ENCODE measurements at regions not wholly inside any gene's neighbourhood (a gene's known extent, or its start where the extent isn't known, plus 50 kb on each side); places are given as distances from the start of the nearest gene placed in this dataset.

DNA sequence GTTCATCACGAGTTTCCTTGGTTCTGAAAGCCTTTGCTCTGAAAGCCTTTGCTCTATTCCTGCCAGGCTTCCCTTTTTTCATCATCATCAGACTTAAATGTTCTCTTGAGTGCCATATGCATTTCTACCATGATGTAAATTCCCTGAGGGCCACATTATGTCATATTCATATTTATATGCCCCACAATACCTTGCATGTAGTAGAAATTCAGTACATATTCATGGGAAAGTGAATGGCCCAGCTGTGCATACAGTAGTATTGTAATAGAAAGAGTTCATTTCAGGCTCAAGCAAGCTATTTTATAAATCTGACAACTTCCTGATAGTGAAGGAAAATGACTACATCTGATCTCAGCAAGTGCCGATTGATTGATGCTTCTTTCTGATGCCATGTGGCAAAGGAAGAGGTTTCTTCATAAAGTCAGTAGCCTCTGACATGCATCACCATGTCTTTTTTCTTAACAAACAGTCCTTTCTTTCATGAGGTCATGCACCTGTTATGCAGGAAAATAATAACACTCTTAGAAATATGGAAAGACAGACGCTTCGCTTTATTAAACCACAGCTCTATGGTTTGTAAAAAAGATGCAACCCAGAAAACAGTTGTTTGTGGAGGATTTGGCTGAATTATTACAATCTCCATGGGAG lies 308.7 kb downstream of the SAMD5 start:
- Mint-ChIP-seq H3K27ac (no peak overlapping the region), H3K36me3 (ENCODE audit: low read depth) (no peaks in the 10 kb centered on the region), H3K9me3 (no peaks in the 10 kb centered on the region), H3K27me3 (peaks cover 4% of the 10 kb centered on the region), H3K4me3 (no peak overlapping the region), H3K4me1 (no peaks in the 10 kb centered on the region)
- no peak for ATAC-seq (replicated peaks)

DNA sequence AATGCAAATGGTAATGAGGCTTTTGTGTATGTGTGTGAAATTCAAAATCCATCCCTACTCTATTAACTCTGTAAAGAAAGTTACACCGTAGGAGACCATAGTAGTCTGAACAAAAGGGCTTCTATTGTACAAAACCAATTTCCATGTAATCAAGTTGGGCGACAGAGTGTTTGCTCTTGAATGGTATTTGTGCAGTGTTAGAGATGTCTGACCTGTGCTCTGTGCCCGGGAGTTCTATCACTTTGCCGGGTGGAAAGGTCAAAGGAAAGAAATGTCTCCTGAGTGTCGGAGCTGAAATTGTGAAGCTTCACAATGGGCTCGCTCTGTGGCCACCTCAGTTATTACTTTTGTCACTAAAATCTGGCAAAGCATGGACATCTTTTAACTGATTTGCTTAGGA lies 312.0 kb downstream of the SAMD5 start:
- H3K4me1 Mint-ChIP-seq = no peaks in the 10 kb centered on the region
- no peak overlapping the region for H3K4me3 Mint-ChIP-seq
- no peaks in the 10 kb centered on the region for H3K9me3 Mint-ChIP-seq
- H3K27me3 Mint-ChIP-seq = no peaks in the 10 kb centered on the region
- no peak overlapping the region for H3K27ac Mint-ChIP-seq
- ATAC-seq (replicated peaks) = no peak
- no peaks in the 10 kb centered on the region for H3K36me3 Mint-ChIP-seq (ENCODE audit: low read depth)

GRCh38 chr6:147821295-147821897 lies 312.9 kb downstream of the SAMD5 start:
- Mint-ChIP-seq H3K27me3 (no peaks in the 10 kb centered on the region), H3K27ac (no peak overlapping the region), H3K9me3 (no peaks in the 10 kb centered on the region), H3K4me1 (no peaks in the 10 kb centered on the region), H3K4me3 (no peak overlapping the region), H3K36me3 (ENCODE audit: low read depth) (no peaks in the 10 kb centered on the region)
- no peak for ATAC-seq (replicated peaks)

- H3K9me3 Mint-ChIP-seq = no peaks in the 10 kb centered on the region
- ATAC-seq (replicated peaks) = no peak
- no peaks in the 10 kb centered on the region for H3K36me3 Mint-ChIP-seq (ENCODE audit: low read depth)
- no peaks in the 10 kb centered on the region for H3K27me3 Mint-ChIP-seq
- no peak overlapping the region for H3K4me3 Mint-ChIP-seq
- no peaks in the 10 kb centered on the region for H3K4me1 Mint-ChIP-seq
- H3K27ac Mint-ChIP-seq = no peak overlapping the region
These were observed 315.4 kb downstream of the SAMD5 start for GRCh38 chr6:147823936-147824335.

DNA sequence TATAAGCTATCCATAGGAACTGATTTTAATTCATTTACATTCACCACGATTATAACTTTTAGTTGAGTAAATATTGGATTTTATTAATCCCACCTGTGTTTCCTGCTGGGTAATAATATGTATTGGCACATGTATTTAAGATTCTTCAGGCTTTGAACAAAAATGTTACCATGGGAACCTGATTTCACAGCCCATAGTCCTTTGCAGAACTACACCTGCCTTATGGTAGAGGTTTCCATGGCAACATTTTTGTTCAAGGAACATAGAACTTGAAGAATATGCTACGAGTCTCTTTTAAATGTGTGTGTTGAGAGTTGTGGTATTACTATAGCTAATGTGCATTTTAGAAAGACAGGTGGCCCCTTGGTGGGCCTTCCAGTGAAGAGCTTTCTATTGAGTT lies 317.4 kb downstream of the SAMD5 start:
- ATAC-seq (replicated peaks) = no peak
- Mint-ChIP-seq H3K4me1 (no peaks in the 10 kb centered on the region), H3K27ac (no peak overlapping the region), H3K36me3 (ENCODE audit: low read depth) (no peaks in the 10 kb centered on the region), H3K9me3 (no peaks in the 10 kb centered on the region), H3K4me3 (no peak overlapping the region), H3K27me3 (no peaks in the 10 kb centered on the region)

GRCh38 chr6:147826698-147827097 lies 318.2 kb downstream of the SAMD5 start:
- no peak overlapping the region for H3K4me3 Mint-ChIP-seq
- no peaks in the 10 kb centered on the region for H3K9me3 Mint-ChIP-seq
- no peak for ATAC-seq (replicated peaks)
- no peaks in the 10 kb centered on the region for H3K4me1 Mint-ChIP-seq
- H3K36me3 Mint-ChIP-seq (ENCODE audit: low read depth) = no peaks in the 10 kb centered on the region
- no peaks in the 10 kb centered on the region for H3K27me3 Mint-ChIP-seq
- no peak overlapping the region for H3K27ac Mint-ChIP-seq

GRCh38 chr6:147829418-147829817 lies 320.9 kb downstream of the SAMD5 start:
- H3K9me3 Mint-ChIP-seq = no peaks in the 10 kb centered on the region
- H3K4me1 Mint-ChIP-seq = no peaks in the 10 kb centered on the region
- no peaks in the 10 kb centered on the region for H3K36me3 Mint-ChIP-seq (ENCODE audit: low read depth)
- H3K27me3 Mint-ChIP-seq = no peaks in the 10 kb centered on the region
- H3K27ac Mint-ChIP-seq = no peak overlapping the region
- H3K4me3 Mint-ChIP-seq = no peak overlapping the region
- no peak for ATAC-seq (replicated peaks)

DNA sequence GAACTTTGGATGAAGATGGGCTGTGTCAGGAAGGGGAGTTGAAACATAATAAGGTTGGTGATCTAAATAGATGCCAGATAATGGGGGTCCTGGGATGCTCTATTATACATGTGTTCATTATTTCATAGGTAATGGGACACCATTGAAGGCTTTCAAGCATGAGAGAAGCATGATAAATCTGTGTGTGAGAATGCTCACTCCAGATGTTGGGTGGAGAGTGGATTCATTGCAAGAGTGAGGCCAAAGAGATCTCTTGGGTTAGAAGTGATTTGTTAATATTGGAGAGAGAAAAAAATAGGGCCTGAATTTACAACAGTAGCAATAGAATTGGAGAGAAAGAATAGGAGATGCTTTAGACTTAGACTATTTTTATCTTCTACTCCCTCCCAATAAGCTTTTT lies 321.3 kb downstream of the SAMD5 start:
- no peak for ATAC-seq (replicated peaks)
- H3K36me3 Mint-ChIP-seq (ENCODE audit: low read depth) = no peaks in the 10 kb centered on the region
- H3K27me3 Mint-ChIP-seq = no peaks in the 10 kb centered on the region

GRCh38 chr6:147831356-147831755 lies 322.9 kb downstream of the SAMD5 start:
- no peak overlapping the region for H3K4me3 Mint-ChIP-seq
- no peaks in the 10 kb centered on the region for H3K9me3 Mint-ChIP-seq
- no peaks in the 10 kb centered on the region for H3K4me1 Mint-ChIP-seq
- peaks cover 7% of the 10 kb centered on the region for H3K27me3 Mint-ChIP-seq
- no peak for ATAC-seq (replicated peaks)
- no peaks in the 10 kb centered on the region for H3K36me3 Mint-ChIP-seq (ENCODE audit: low read depth)
- H3K27ac Mint-ChIP-seq = no peak overlapping the region

More for the DNA sequence above, 321.3 kb downstream of the SAMD5 start:
- no peak overlapping the region for H3K27ac Mint-ChIP-seq
- no peak overlapping the region for H3K4me3 Mint-ChIP-seq
- no peaks in the 10 kb centered on the region for H3K9me3 Mint-ChIP-seq
- no peaks in the 10 kb centered on the region for H3K4me1 Mint-ChIP-seq

DNA sequence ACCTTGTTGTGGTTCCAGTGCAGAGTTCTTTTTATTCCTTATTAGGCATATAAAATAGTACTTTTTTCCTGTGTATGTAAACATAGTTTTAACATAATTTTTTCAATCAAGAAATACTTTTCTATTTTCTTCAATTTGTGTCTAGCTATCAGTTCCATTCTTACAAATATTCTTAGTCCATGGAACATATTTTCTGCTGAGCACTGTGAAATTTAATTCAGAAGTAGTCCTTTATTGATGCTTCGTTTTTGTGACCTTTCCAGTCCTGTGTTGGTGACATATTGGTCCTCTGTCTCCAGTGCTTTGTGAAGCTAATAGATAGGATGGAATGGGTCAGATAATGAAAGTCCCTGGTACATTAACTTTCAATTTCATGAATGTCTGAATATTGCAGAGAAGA lies 325.1 kb downstream of the SAMD5 start:
- no peak overlapping the region for H3K27ac Mint-ChIP-seq
- ATAC-seq (replicated peaks) = no peak
- no peaks in the 10 kb centered on the region for H3K4me1 Mint-ChIP-seq
- H3K4me3 Mint-ChIP-seq = no peak overlapping the region
- no peaks in the 10 kb centered on the region for H3K9me3 Mint-ChIP-seq
- H3K27me3 Mint-ChIP-seq = peaks cover 7% of the 10 kb centered on the region
- H3K36me3 Mint-ChIP-seq (ENCODE audit: low read depth) = no peaks in the 10 kb centered on the region

GRCh38 chr6:147834084-147834776 lies 325.7 kb downstream of the SAMD5 start:
- Mint-ChIP-seq H3K27me3 (peaks cover 7% of the 10 kb centered on the region), H3K4me3 (no peak overlapping the region), H3K4me1 (no peaks in the 10 kb centered on the region), H3K27ac (no peak overlapping the region), H3K9me3 (no peaks in the 10 kb centered on the region), H3K36me3 (ENCODE audit: low read depth) (no peaks in the 10 kb centered on the region)
- no peak for ATAC-seq (replicated peaks)

GRCh38 chr6:147837540-147837939 lies 329.1 kb downstream of the SAMD5 start:
- Mint-ChIP-seq H3K4me1 (no peaks in the 10 kb centered on the region), H3K9me3 (no peaks in the 10 kb centered on the region), H3K36me3 (ENCODE audit: low read depth) (no peaks in the 10 kb centered on the region), H3K4me3 (no peak overlapping the region), H3K27me3 (peaks cover 7% of the 10 kb centered on the region), H3K27ac (no peak overlapping the region)
- no peak for ATAC-seq (replicated peaks)

DNA sequence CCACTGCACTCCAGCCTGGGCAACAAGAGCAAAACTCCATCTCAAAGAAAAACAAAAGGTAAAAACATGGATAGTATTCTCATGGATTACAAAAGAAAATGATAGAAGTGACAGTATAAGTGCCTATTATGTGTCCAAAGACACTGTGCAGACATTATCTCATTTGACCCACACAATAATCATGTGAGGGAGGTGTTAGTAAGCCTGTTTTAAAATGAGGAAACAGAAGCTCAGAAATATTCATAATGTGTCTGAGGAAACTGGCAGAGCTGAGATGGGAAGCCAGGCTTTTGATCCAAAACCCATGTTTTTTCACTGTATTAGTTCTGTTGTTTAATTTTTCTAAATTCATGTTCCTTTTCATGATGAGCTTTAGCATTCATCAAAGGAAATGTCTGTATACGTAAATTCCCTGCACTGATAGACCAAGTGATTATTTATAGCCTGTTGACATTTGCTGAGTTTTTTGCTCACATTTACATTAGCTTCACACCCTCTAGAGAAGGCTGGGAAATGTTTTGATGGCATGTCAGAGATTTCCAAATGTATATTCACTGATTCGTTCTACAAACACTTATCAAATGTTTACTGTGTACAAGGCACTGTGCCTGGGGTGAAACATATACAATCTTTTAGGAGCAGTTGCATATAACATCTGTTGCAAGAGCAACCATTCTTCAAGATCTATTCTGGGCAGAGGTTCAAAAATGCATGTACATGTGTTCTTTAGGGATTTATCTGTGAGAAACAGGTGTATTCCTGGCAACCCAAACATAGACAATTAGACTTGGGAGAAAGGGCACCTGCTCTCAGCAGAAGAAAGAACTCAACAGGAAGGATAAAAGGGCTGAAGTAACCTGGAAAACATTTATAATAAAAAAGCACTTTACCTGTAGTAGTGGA lies 331.5 kb downstream of the SAMD5 start:
- Mint-ChIP-seq H3K27ac (no peak overlapping the region), H3K4me3 (no peak overlapping the region), H3K36me3 (ENCODE audit: low read depth) (no peaks in the 10 kb centered on the region), H3K4me1 (no peaks in the 10 kb centered on the region), H3K9me3 (no peaks in the 10 kb centered on the region), H3K27me3 (peaks cover 7% of the 10 kb centered on the region)
- ATAC-seq (replicated peaks) = no peak

DNA sequence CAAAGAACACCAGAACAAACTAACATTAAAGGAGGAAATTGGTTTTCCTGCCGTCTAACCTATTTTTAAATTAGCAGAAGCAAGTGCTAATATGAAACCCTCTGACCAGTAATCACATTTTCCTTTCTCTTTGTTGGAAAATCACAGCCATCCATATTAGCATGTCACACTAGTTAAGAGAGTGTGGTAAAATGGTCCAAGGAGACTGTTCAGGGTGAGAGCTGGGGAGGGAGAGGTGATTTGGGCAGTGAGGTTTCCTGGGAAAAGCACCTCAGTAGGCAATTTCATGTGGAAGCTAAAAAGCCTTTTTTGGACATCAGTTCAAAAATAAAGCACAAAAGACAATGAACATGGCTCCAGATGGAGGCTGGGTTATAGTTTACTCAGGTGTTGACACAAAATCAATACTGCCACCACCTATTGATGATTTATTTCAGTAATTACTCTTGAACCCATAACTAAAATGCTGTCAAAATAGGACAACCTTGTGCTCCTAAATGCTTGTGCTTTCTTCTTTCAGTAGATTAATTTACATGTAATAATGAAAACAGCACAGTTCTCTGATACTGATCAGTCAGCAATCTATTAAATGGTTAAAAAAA lies 333.2 kb downstream of the SAMD5 start:
- Mint-ChIP-seq H3K27ac (no peak overlapping the region), H3K4me3 (no peak overlapping the region), H3K36me3 (ENCODE audit: low read depth) (no peaks in the 10 kb centered on the region), H3K4me1 (no peaks in the 10 kb centered on the region), H3K27me3 (no peaks in the 10 kb centered on the region), H3K9me3 (no peaks in the 10 kb centered on the region)
- ATAC-seq (replicated peaks) = no peak

Data from activated T-helper 17 cell treated with anti-CD3 and anti-CD28 coated beads, Interleukin-2, amount 50 U/mL, for 72 hours (primary cell).